Prostate gland (tissue), 2 donors: ENCODE measurements at regions not wholly inside any gene's neighbourhood (a gene's known extent, or its start where the extent isn't known, plus 50 kb on each side); places are given as distances from the start of the nearest gene placed in this dataset.

ENCODE experiments used
- DNase-seq: peaks from one replicate; pipeline ENCODE4 v3.0.0-alpha.2; 2019; ENCODE audit warnings: low spot score
- H3K27ac ChIP-seq, 2 donors: fragments of 200-600 bp; sonication (generic); 2 replicates each; pipeline ENCODE4 v1.5.1; 2017 to 2019
- H3K27me3 ChIP-seq: fragments of 200-600 bp; sonication (generic); replicated peaks from 2 replicates; pipeline ENCODE4 v1.5.1; 2019; ENCODE audit not compliant: insufficient read depth
- H3K36me3 ChIP-seq, 2 donors: fragments of 200-600 bp; sonication (generic); 1 replicate in 1 of 2; 2 replicates in 1 of 2; pipeline versions ENCODE4 v1.5.1 to v1.8.1; 2017 to 2019
- H3K4me1 ChIP-seq: fragments of 200-600 bp; sonication (generic); replicated peaks from 2 replicates; pipeline ENCODE4 v1.5.1; 2019
- H3K4me3 ChIP-seq, 2 donors: fragments of 200-600 bp; sonication (generic); 2 replicates each; pipeline ENCODE4 v1.5.1; 2017 to 2019
- H3K9me3 ChIP-seq: fragments of 200-600 bp; sonication (generic); 2 replicates; pipeline ENCODE4 v1.5.1; 2017
- POLR2A ChIP-seq: fragments of 450-650 bp; IDR thresholded peaks from one replicate; pipeline ENCODE4 v1.6.1; 2016; ENCODE audit warnings: antibody characterized with exemption, mild to moderate bottlenecking
- POLR2AphosphoS5 ChIP-seq: sonication (generic); formaldehyde crosslinking; IDR thresholded peaks from one replicate; pipeline ENCODE4 v1.6.1; 2017; ENCODE audit warnings: antibody characterized with exemption
- WGBS: methylation state at CpG from one replicate; pipeline ENCODE4 v1.1.5; 2018; 5-methylcytosine and 5-hydroxymethylcytosine counted together
- intact Hi-C: fragments of 100-400 bp; cut with DNase I; formaldehyde crosslinking; loops from one replicate; pipeline ENCODE4 v1.14.2; 2022
- TF ChIP-seq, protein P1 (sequence below), 4 experiments: fragments of 200-600 bp in 2 of 4; fragments of 450-650 bp in 2 of 4; sonication (generic) in 2 of 4; IDR thresholded peaks; 1 replicate in 3 of 4; 2 replicates in 1 of 4; pipeline ENCODE4 v1.5.1; 2016 to 2019; ENCODE audit warnings: antibody characterized with exemption in 4 of 4, mild to moderate bottlenecking in 2 of 4, moderate library complexity in 2 of 4

DNA sequence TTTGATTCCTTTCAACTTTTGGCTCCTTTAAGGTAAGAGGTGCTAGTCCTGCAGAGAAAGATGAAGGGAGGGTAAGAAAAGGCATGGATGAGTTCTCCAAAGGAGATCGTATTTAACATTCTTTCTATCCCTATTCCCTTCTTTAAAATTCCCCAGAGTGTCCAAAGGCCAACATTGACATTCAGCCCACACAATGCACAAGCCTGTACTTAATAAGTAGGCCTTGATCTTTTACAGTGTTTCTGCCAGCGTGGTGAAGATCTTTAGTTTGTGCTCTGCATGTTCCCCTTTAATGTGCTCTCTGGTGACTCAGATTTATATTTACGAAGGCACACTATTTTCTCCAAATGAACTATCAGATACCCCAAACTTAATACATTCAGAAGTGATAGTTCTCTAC lies 582.5 kb upstream of the RGS18 start:
- no peak overlapping the region for H3K4me3 ChIP-seq
- no peaks in the 10 kb centered on the region for H3K9me3 ChIP-seq
- H3K4me1 ChIP-seq: no peaks in the 10 kb centered on the region
- no peak for DNase-seq
- WGBS: 26% methylated on average over 3 of the region's 3 CpGs
- H3K36me3 ChIP-seq: no peaks in the 10 kb centered on the region
- intact Hi-C loops: no loop called here
- H3K27me3 ChIP-seq: no peaks in the 10 kb centered on the region
- TF ChIP-seq, protein P1, sequence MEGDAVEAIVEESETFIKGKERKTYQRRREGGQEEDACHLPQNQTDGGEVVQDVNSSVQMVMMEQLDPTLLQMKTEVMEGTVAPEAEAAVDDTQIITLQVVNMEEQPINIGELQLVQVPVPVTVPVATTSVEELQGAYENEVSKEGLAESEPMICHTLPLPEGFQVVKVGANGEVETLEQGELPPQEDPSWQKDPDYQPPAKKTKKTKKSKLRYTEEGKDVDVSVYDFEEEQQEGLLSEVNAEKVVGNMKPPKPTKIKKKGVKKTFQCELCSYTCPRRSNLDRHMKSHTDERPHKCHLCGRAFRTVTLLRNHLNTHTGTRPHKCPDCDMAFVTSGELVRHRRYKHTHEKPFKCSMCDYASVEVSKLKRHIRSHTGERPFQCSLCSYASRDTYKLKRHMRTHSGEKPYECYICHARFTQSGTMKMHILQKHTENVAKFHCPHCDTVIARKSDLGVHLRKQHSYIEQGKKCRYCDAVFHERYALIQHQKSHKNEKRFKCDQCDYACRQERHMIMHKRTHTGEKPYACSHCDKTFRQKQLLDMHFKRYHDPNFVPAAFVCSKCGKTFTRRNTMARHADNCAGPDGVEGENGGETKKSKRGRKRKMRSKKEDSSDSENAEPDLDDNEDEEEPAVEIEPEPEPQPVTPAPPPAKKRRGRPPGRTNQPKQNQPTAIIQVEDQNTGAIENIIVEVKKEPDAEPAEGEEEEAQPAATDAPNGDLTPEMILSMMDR (IDR thresholded peaks at IDR 0.05): no peak
- no peak for TF ChIP-seq POLR2A
- TF ChIP-seq POLR2AphosphoS5: no peak
- H3K27ac ChIP-seq: no peak overlapping the region

DNA sequence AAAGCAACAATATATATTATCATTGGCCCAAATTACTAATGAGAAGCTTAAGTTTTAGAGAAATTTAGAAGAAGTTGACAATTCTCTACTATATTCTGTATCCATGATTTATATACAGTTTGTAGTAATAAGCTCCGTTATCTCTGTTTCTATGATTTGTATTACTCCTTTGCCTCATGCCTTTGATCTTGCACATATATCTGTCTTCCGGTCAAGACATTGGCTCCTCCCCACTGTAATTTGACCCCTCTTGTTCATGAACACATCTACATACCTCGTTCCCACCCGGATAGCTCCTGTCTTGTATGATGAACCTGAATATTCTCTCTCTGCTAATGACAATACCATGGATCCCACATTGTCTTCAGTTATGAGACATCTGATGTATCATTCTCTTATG lies 581.0 kb upstream of the RGS18 start:
- intact Hi-C loops: no loop called here
- WGBS: 71% methylated on average over 4 of the region's 4 CpGs
- Histone ChIP-seq H3K4me3 (no peak overlapping the region), H3K36me3 (no peaks in the 10 kb centered on the region), H3K27me3 (no peaks in the 10 kb centered on the region), H3K27ac (no peak overlapping the region), H3K9me3 (no peaks in the 10 kb centered on the region), H3K4me1 (no peaks in the 10 kb centered on the region)
- no peak for DNase-seq
- TF ChIP-seq POLR2A: no peak
- TF ChIP-seq, protein P1 (IDR thresholded peaks at IDR 0.05): no peak

DNA sequence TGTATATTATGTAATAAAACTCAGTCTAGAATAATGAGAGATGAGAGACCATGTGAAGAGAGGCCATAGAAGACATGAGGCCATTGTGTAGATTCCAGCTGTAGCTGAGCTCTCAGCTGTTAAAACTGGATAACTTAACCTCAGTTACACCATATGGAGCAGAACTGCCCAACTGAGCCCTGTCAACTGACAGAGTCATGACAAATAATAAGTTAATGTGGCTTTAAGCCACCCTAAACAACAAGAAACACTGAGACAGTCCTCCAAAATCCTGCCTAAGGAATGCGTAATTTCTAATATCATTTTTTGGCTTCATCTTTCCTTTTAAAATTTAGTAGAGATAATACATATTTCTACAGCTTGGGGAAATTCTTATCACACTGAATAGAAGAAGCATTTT lies 580.0 kb upstream of the RGS18 start:
- H3K9me3 ChIP-seq: no peaks in the 10 kb centered on the region
- no peaks in the 10 kb centered on the region for H3K36me3 ChIP-seq
- WGBS: 93% methylated on average over 1 of the region's 1 CpG
- no peaks in the 10 kb centered on the region for H3K27me3 ChIP-seq
- TF ChIP-seq POLR2A (no peak), POLR2AphosphoS5 (no peak)
- TF ChIP-seq, protein P1 (IDR thresholded peaks at IDR 0.05): no peak
- no peak overlapping the region for H3K4me3 ChIP-seq
- H3K4me1 ChIP-seq: no peaks in the 10 kb centered on the region
- DNase-seq: no peak
- no peak overlapping the region for H3K27ac ChIP-seq
- intact Hi-C loops: no loop called here

DNA sequence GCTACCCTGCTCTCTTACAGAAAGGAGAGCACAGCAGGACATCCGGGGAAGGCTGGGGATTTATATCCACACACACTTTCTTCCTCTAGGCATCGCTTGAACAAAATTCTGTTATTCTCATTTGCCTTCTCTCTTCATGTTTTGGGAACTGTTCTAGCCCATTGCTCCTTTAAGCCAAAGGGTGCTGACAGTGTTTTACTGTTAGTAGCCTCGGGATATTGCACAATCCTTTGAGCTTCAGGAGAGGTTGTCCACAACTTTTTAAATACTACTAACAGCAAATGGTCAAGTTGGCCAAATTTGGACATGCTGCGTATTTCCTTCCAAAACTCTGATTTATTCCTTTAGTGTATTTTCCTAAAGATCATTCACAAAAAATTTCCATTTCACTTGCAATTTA lies 579.2 kb upstream of the RGS18 start:
- TF ChIP-seq, protein P1 (IDR thresholded peaks at IDR 0.05): no peak
- no peak for TF ChIP-seq POLR2AphosphoS5
- 82% methylated on average over 4 of the region's 4 CpGs for WGBS
- Histone ChIP-seq H3K9me3 (no peaks in the 10 kb centered on the region), H3K36me3 (no peaks in the 10 kb centered on the region), H3K4me3 (no peak overlapping the region), H3K27ac (no peak overlapping the region), H3K27me3 (no peaks in the 10 kb centered on the region), H3K4me1 (no peaks in the 10 kb centered on the region)
- no peak for DNase-seq
- intact Hi-C loops: no loop called here

DNA sequence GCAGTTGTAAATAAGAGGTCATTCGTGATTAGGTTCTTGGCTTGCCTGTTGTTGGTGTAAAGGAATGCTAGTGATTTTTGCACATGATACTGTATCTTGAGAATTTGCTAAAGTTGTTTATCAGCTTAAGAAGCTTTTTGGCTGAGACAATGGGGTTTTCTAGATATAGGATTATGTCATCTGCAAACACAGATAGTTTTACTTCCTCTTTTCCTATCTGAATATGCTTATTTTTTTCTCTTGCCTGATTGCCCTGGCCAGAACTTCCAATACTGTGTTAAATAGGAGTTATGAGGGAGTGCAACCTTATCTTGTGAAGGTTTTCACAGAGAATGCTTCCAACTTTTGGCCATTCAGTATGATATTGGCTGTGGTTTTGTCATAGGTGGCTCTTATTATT lies 576.1 kb upstream of the RGS18 start:
- Histone ChIP-seq H3K4me1 (no peaks in the 10 kb centered on the region), H3K36me3 (no peaks in the 10 kb centered on the region), H3K4me3 (no peak overlapping the region), H3K27me3 (no peaks in the 10 kb centered on the region), H3K27ac (no peak overlapping the region), H3K9me3 (no peaks in the 10 kb centered on the region)
- intact Hi-C loops: no loop called here
- no peak for DNase-seq
- TF ChIP-seq POLR2A (no peak), POLR2AphosphoS5 (no peak)
- TF ChIP-seq, protein P1 (IDR thresholded peaks at IDR 0.05): no peak
- WGBS: 55% methylated on average over 1 of the region's 1 CpG
